Endothelial cell (in vitro differentiated cells): ENCODE measurements at regions not wholly inside any gene's neighbourhood (a gene's known extent, or its start where the extent isn't known, plus 50 kb on each side); places are given as distances from the start of the nearest gene placed in this dataset.

Experiments used
- DNase-seq: peaks from one replicate; pipeline ENCODE4 v3.0.0; 2021; ENCODE audit warnings: low spot score
- H3K27ac Mint-ChIP-seq: one replicate; pipeline ENCODE4 v1.8.0; 2021; ENCODE audit warnings: mixed read lengths, inconsistent platforms; ENCODE audit not compliant: unreplicated experiment
- H3K27me3 Mint-ChIP-seq: one replicate; pipeline ENCODE4 v1.8.0; 2021; ENCODE audit warnings: mild to moderate bottlenecking, moderate library complexity, mixed read lengths, inconsistent platforms; ENCODE audit not compliant: unreplicated experiment
- H3K36me3 Mint-ChIP-seq: one replicate; pipeline ENCODE4 v1.8.0; 2021; ENCODE audit warnings: mild to moderate bottlenecking, low read depth, mixed read lengths, inconsistent platforms; ENCODE audit not compliant: unreplicated experiment
- H3K4me1 Mint-ChIP-seq: one replicate; pipeline ENCODE4 v1.8.0; 2021; ENCODE audit warnings: mild to moderate bottlenecking, mixed read lengths, inconsistent platforms; ENCODE audit not compliant: unreplicated experiment
- H3K4me3 Mint-ChIP-seq: one replicate; pipeline ENCODE4 v1.8.0; 2021; ENCODE audit warnings: mild to moderate bottlenecking, mixed read lengths, inconsistent platforms; ENCODE audit not compliant: unreplicated experiment
- H3K9me3 Mint-ChIP-seq: one replicate; pipeline ENCODE4 v1.8.0; 2021; ENCODE audit warnings: mixed read lengths, inconsistent platforms; ENCODE audit not compliant: unreplicated experiment
- TF ChIP-seq, protein P1 (sequence below): fragments of 200-600 bp; sonication (generic); IDR thresholded peaks from one replicate; pipeline ENCODE4 v1.5.0; 2021; ENCODE audit warnings: antibody characterized with exemption; ENCODE audit not compliant: unreplicated experiment

DNA sequence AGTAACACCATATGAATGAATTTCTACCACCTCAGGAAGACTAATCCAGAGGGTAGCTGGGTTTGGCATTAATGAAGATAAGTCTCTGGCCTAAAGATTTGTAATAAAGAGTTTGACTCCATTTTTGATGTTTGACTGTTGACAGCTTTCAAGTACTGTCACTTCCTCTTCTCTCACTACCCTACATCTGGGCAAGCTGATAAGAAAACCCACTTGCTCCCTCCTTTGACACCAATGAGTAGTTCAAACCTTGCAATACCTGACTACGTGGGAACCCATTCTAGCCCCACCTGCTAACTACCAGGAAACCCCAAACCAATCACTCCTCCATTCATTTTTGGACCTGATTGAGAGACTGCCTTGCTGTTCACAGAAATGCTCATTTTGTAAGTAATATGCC lies 621.5 kb downstream of the TENT5A start:
- Mint-ChIP-seq H3K27ac (no peak overlapping the region), H3K36me3 (no peaks in the 10 kb centered on the region), H3K27me3 (no peaks in the 10 kb centered on the region), H3K4me3 (no peak overlapping the region), H3K9me3 (no peaks in the 10 kb centered on the region), H3K4me1 (peaks cover 6% of the 10 kb centered on the region)
- TF ChIP-seq, protein P1, sequence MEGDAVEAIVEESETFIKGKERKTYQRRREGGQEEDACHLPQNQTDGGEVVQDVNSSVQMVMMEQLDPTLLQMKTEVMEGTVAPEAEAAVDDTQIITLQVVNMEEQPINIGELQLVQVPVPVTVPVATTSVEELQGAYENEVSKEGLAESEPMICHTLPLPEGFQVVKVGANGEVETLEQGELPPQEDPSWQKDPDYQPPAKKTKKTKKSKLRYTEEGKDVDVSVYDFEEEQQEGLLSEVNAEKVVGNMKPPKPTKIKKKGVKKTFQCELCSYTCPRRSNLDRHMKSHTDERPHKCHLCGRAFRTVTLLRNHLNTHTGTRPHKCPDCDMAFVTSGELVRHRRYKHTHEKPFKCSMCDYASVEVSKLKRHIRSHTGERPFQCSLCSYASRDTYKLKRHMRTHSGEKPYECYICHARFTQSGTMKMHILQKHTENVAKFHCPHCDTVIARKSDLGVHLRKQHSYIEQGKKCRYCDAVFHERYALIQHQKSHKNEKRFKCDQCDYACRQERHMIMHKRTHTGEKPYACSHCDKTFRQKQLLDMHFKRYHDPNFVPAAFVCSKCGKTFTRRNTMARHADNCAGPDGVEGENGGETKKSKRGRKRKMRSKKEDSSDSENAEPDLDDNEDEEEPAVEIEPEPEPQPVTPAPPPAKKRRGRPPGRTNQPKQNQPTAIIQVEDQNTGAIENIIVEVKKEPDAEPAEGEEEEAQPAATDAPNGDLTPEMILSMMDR, result no peak
- DNase-seq, result no peak

DNA sequence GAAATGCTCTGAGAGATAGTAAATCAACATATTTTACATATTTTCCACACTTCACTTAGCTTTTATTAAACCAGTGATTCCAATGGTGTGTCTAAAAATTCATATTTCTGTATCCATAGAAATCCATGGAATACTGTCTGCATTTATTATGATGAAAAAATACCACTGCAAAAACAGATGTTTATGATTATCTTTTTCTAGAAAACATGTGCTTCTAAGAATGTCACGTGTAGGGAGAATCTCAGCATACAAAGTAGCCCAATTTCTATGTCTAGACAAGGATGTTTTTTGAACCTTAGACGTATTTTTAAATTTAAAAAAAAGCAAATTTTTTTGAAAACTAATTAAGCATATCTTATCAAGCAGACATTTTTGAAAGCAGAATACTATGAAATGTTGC lies 622.4 kb downstream of the TENT5A start:
- Mint-ChIP-seq H3K27me3 (no peaks in the 10 kb centered on the region), H3K4me1 (peaks cover 6% of the 10 kb centered on the region), H3K4me3 (no peak overlapping the region), H3K27ac (no peak overlapping the region), H3K9me3 (no peaks in the 10 kb centered on the region), H3K36me3 (no peaks in the 10 kb centered on the region)
- TF ChIP-seq, protein P1, result no peak
- no peak for DNase-seq

DNA sequence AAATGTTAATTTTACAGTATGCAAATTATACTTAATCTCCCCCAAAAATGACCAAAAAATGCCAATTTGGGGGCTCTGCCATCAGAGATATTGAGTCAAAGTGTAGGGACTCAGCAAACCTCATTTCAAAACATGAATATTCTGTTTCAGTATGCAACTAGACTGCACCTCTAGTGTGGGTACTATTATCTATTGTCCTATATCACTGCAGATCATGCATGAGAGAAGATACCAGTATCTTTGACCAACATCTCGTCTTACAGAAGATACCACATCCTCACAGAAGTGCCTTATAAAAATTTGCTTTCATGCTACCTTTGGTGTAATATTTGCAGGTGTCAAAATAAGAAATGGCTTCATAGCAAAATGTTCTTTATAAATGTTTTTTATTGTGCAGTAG lies 623.8 kb downstream of the TENT5A start:
- Mint-ChIP-seq H3K9me3 (no peaks in the 10 kb centered on the region), H3K27ac (no peak overlapping the region), H3K36me3 (no peaks in the 10 kb centered on the region), H3K27me3 (no peaks in the 10 kb centered on the region), H3K4me3 (no peak overlapping the region), H3K4me1 (peaks cover 6% of the 10 kb centered on the region)
- TF ChIP-seq, protein P1, result no peak
- DNase-seq, result no peak

DNA sequence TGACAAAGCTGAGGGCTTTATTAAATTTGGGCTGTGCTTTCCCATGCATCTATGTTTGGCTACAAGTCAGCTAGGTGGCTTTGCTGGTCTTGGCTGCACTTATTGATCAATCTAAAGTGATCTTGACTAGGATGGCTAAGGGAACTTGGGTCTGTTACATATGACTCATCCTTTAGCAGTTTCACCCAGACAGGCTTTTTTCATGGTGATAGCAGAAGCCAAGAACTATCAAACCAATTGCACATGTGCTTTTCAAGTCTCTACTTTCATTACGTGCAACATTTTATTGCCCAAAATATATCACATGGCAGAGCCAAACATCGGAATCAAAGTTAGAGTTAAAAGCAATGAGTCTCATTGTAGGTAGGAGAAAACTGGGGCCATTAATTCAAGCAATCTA lies 626.3 kb downstream of the TENT5A start:
- DNase-seq, result no peak
- no peaks in the 10 kb centered on the region for H3K27me3 Mint-ChIP-seq
- H3K36me3 Mint-ChIP-seq, result no peaks in the 10 kb centered on the region
- H3K4me1 Mint-ChIP-seq, result peaks cover 2% of the 10 kb centered on the region
- no peak overlapping the region for H3K27ac Mint-ChIP-seq
- H3K9me3 Mint-ChIP-seq, result no peaks in the 10 kb centered on the region
- no peak overlapping the region for H3K4me3 Mint-ChIP-seq
- TF ChIP-seq, protein P1, result no peak

DNA sequence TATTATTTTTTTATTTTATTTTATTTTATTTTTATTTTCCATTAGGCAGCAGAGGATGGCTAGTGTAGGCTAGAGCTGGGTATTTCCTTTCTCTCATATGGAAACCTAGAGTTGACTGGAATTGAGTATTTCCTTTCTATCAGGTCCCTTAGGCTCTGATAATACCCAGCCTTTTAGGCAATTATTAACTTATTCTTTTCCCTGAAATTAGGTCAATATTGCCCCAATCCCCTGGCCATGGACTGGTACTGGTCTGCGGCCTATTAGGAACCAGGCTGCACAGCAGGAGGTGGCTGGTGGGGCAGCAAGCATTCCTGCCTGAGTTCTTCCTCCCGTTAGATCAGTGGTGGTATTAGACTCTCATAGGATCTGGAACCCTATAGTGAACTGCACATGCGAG lies 632.2 kb downstream of the TENT5A start:
- TF ChIP-seq, protein P1, result no peak

More for the DNA sequence above, 632.2 kb downstream of the TENT5A start:
- H3K27ac Mint-ChIP-seq, result no peak overlapping the region
- no peaks in the 10 kb centered on the region for H3K36me3 Mint-ChIP-seq
- no peak overlapping the region for H3K4me3 Mint-ChIP-seq
- H3K9me3 Mint-ChIP-seq, result peaks cover 6% of the 10 kb centered on the region
- H3K4me1 Mint-ChIP-seq, result no peaks in the 10 kb centered on the region
- H3K27me3 Mint-ChIP-seq, result no peaks in the 10 kb centered on the region
- DNase-seq, result no peak
